A549 (cell line): ENCODE measurements at regions not wholly inside any gene's neighbourhood (a gene's known extent, or its start where the extent isn't known, plus 50 kb on each side); places are given as distances from the start of the nearest gene placed in this dataset.

ENCODE experiments used
- ATAC-seq, 2 experiments: fragments of 200-7000 bp in 1 of 2; fragments of >200 bp in 1 of 2; cut with Nextera tagmentation in 1 of 2; cut with Tn5 transposase in 1 of 2; 3 replicates each; pipeline versions ENCODE4 v1.8.0 to v1.9.1; 2018 to 2020; ENCODE audit warnings: mild to moderate bottlenecking in 1 of 2, moderate library complexity in 1 of 2
- CTCF ChIA-PET: fragments of 300-600 bp; sonication (Branson Sonifier 250); formaldehyde crosslinking; extraction: SDS; loops from one replicate; lab custom pipeline; 2021; ENCODE audit warnings: antibody characterized with exemption, inconsistent platforms; lab: Yijun Ruan, JAX
- POLR2A ChIA-PET: fragments of 350-600 bp; formaldehyde crosslinking; extraction: SDS; loops from one replicate; lab custom pipeline; 2021; ENCODE audit warnings: antibody characterized with exemption, inconsistent platforms; lab: Yijun Ruan, JAX
- DNase-seq, 2 experiments: peaks; one replicate each; pipeline versions ENCODE4 v3.0.0 to v3.0.0-alpha.2; 2011 to 2016; ENCODE audit warnings: low read depth in 1 of 2, low spot score in 1 of 2
- FAIRE-seq: peaks from 2 replicates; lab custom pipeline; 2011; peaks lifted over from hg19 to GRCh38; lab: Jason Lieb, UNC
- H3K27ac ChIP-seq, 2 experiments: fragments of >200 bp; sonication (Bioruptor Twin); formaldehyde crosslinking; 3 replicates each; pipeline ENCODE4 v1.5.1; 2016 to 2017
- H3K4me1 ChIP-seq: fragments of >200 bp; sonication (Bioruptor Twin); formaldehyde crosslinking; 3 replicates; pipeline ENCODE4 v1.6.1; 2016
- H3K4me2 ChIP-seq: fragments of >200 bp; sonication (Bioruptor Twin); formaldehyde crosslinking; 3 replicates; pipeline ENCODE4 v1.6.1; 2016
- H3K4me3 ChIP-seq: fragments of >200 bp; sonication (Bioruptor Twin); formaldehyde crosslinking; 3 replicates; pipeline ENCODE4 v1.5.1; 2016
- H3K9me3 ChIP-seq: fragments of >200 bp; sonication (Bioruptor Twin); formaldehyde crosslinking; 3 replicates; pipeline ENCODE4 v1.6.1; 2016
- BCL3 ChIP-seq: fragments of >200 bp; sonication (Bioruptor Twin); formaldehyde crosslinking; IDR thresholded peaks from 3 replicates; pipeline ENCODE4 v1.6.1; 2016
- BHLHE40 ChIP-seq: IDR thresholded peaks from 2 replicates; pipeline ENCODE4 v1.6.1; 2012; ENCODE audit warnings: low read depth, low read length, inconsistent platforms
- CBX2 ChIP-seq: fragments of 200-600 bp; sonication (generic); IDR thresholded peaks from 2 replicates; pipeline ENCODE4 v1.6.1; 2016; ENCODE audit warnings: low read depth, mild to moderate bottlenecking, borderline replicate concordance
- CBX8 ChIP-seq: fragments of 200-600 bp; sonication (generic); IDR thresholded peaks from 2 replicates; pipeline ENCODE4 v1.6.1; 2016
- CEBPB ChIP-seq, 2 experiments: fragments of >200 bp in 1 of 2; sonication (Bioruptor Twin) in 1 of 2; formaldehyde crosslinking in 1 of 2; IDR thresholded peaks; 2 replicates each; pipeline ENCODE4 v1.6.1; 2012 to 2016
- EHF ChIP-seq: fragments of 250-450 bp; sonication (Bioruptor Pico); IDR thresholded peaks from 2 replicates; pipeline ENCODE4 v1.5.0; 2020; ENCODE audit warnings: mild to moderate bottlenecking
- EP300 ChIP-seq, 2 experiments: fragments of >200 bp; sonication (Bioruptor Twin); formaldehyde crosslinking; IDR thresholded peaks; 2 replicates in 1 of 2; 3 replicates in 1 of 2; pipeline ENCODE4 v1.6.1; 2016 to 2017
- FOSL2 ChIP-seq, 2 experiments: fragments of 450-650 bp in 1 of 2; fragments of >200 bp in 1 of 2; sonication (Bioruptor Twin) in 1 of 2; formaldehyde crosslinking; IDR thresholded peaks; 2 replicates each; pipeline versions ENCODE4 v1.5.0 to v1.6.1; 2016 to 2020; ENCODE audit warnings: mild to moderate bottlenecking in 1 of 2, moderate library complexity in 1 of 2
- HDAC2 ChIP-seq: fragments of 200-600 bp; sonication (generic); IDR thresholded peaks from 2 replicates; pipeline ENCODE4 v1.6.1; 2016
- HEYL ChIP-seq: fragments of 250-450 bp; sonication (Bioruptor Pico); IDR thresholded peaks from 2 replicates; pipeline ENCODE4 v1.8.0; 2021; ENCODE audit warnings: mild to moderate bottlenecking, moderate library complexity
- HMGXB4 ChIP-seq: fragments of 250-450 bp; sonication (Bioruptor Pico); IDR thresholded peaks from 2 replicates; pipeline ENCODE4 v1.5.0; 2021; ENCODE audit warnings: mild to moderate bottlenecking, moderate library complexity, borderline replicate concordance
- HOXB5 ChIP-seq: fragments of 250-450 bp; sonication (Bioruptor Pico); IDR thresholded peaks from 2 replicates; pipeline ENCODE4 v1.5.0; 2020; ENCODE audit warnings: mild to moderate bottlenecking, moderate library complexity
- KDM1A ChIP-seq: fragments of 200-600 bp; sonication (generic); IDR thresholded peaks from 2 replicates; pipeline ENCODE4 v1.6.1; 2016; ENCODE audit warnings: low read depth, mild to moderate bottlenecking
- MYC ChIP-seq: IDR thresholded peaks from 2 replicates; pipeline ENCODE4 v1.6.1; 2012; ENCODE audit warnings: mild to moderate bottlenecking, inconsistent platforms, low read length, improper control_type of control experiment, borderline replicate concordance
- NFE2L2 ChIP-seq: fragments of 150-350 bp; conservative IDR thresholded peaks from 2 replicates; pipeline ENCODE4 v1.6.1; 2014; ENCODE audit warnings: low read length
- PBX3 ChIP-seq: IDR thresholded peaks from 2 replicates; pipeline ENCODE4 v1.6.1; 2012
- PHF8 ChIP-seq: fragments of 200-600 bp; sonication (generic); IDR thresholded peaks from 2 replicates; pipeline ENCODE4 v1.6.1; 2016; ENCODE audit warnings: low read depth, mild to moderate bottlenecking, antibody characterized with exemption, moderate library complexity, borderline replicate concordance
- RAD21 ChIP-seq, 2 experiments: fragments of >200 bp in 1 of 2; sonication (Bioruptor Twin) in 1 of 2; formaldehyde crosslinking in 1 of 2; IDR thresholded peaks in 1 of 2; conservative IDR thresholded peaks in 1 of 2; 2 replicates in 1 of 2; 3 replicates in 1 of 2; pipeline ENCODE4 v1.6.1; 2012 to 2018; ENCODE audit warnings: inconsistent platforms in 1 of 2
- RARB ChIP-seq: fragments of 250-450 bp; sonication (Bioruptor Pico); IDR thresholded peaks from 2 replicates; pipeline ENCODE4 v1.8.0; 2021; ENCODE audit warnings: mild to moderate bottlenecking, moderate library complexity
- RCOR1 ChIP-seq: fragments of 150-350 bp; IDR thresholded peaks from 2 replicates; pipeline ENCODE4 v1.6.1; 2014; ENCODE audit warnings: antibody characterized with exemption, low read length, low read depth
- RFX5 ChIP-seq: fragments of 450-650 bp; IDR thresholded peaks from 2 replicates; pipeline ENCODE4 v1.7.1; 2014; ENCODE audit warnings: antibody characterized with exemption, mild to moderate bottlenecking, moderate library complexity
- SMC3 ChIP-seq: fragments of >200 bp; sonication (Bioruptor Twin); formaldehyde crosslinking; IDR thresholded peaks from 3 replicates; pipeline ENCODE4 v1.6.1; 2018; ENCODE audit warnings: inconsistent platforms
- SREBF2 ChIP-seq: fragments of 450-650 bp; IDR thresholded peaks from 2 replicates; pipeline ENCODE4 v1.6.1; 2014; ENCODE audit warnings: mild to moderate bottlenecking, moderate library complexity
- TFCP2L1 ChIP-seq: fragments of 250-450 bp; sonication (Bioruptor Pico); IDR thresholded peaks from 2 replicates; pipeline ENCODE4 v1.5.0; 2021; ENCODE audit warnings: mild to moderate bottlenecking
- TP53 ChIP-seq: fragments of 250-450 bp; sonication (Bioruptor Pico); IDR thresholded peaks from 2 replicates; pipeline ENCODE4 v1.5.0; 2021; ENCODE audit warnings: mild to moderate bottlenecking, moderate library complexity
- ZNF302 ChIP-seq: fragments of 250-450 bp; sonication (Bioruptor Pico); IDR thresholded peaks from 2 replicates; pipeline ENCODE4 v1.9.0; 2021; ENCODE audit warnings: inconsistent platforms, mild to moderate bottlenecking, moderate library complexity
- WGBS: methylation state at CpG from one replicate; pipeline ENCODE4 v1.1.6; 2017; ENCODE audit errors: missing lambda C conversion rate; 5-methylcytosine and 5-hydroxymethylcytosine counted together

GRCh38 chr3:96354106-96354505 is 460.3 kb upstream of the EPHA6 start:
- ChIA-PET CTCF (no interaction called here), POLR2A (no interaction called here)
- WGBS: 18% methylated on average over 2 of the region's 2 CpGs
- no peak for TF ChIP-seq HEYL (CRISPR knock-in tag)
- TF ChIP-seq HOXB5 (CRISPR knock-in tag): no peak
- TF ChIP-seq FOSL2 (IDR thresholded peaks at IDR 0.05): no peak
- TF ChIP-seq FOSL2 (CRISPR knock-in tag; IDR thresholded peaks at IDR 0.05): no peak
- TF ChIP-seq CEBPB (IDR thresholded peaks at IDR 0.05): no peak
- no peak for TF ChIP-seq BHLHE40
- TF ChIP-seq EHF (CRISPR knock-in tag): no peak
- no peak for TF ChIP-seq HDAC2
- TF ChIP-seq TFCP2L1: no peak
- no peak for TF ChIP-seq BCL3
- no peak for TF ChIP-seq RCOR1
- TF ChIP-seq RFX5: no peak
- no peak overlapping the region for H3K27ac ChIP-seq
- no peaks in the 10 kb centered on the region for H3K4me1 ChIP-seq
- no peak for DNase-seq
- H3K4me2 ChIP-seq: no peak overlapping the region
- no peak overlapping the region for H3K4me3 ChIP-seq
- no peak for ATAC-seq
- H3K9me3 ChIP-seq: no peaks in the 10 kb centered on the region
- no peak for FAIRE-seq

GRCh38 chr3:96354742-96355141 is 459.7 kb upstream of the EPHA6 start:
- TF ChIP-seq ZNF302 (no peak), HMGXB4 (CRISPR knock-in tag) (no peak), NFE2L2 (no peak), CBX8 (no peak), TP53 (CRISPR knock-in tag) (no peak), HDAC2 (no peak), RCOR1 (no peak), SREBF2 (no peak), PHF8 (no peak), KDM1A (no peak), FOSL2 (IDR thresholded peaks at IDR 0.05) (no peak), FOSL2 (CRISPR knock-in tag; IDR thresholded peaks at IDR 0.05) (no peak), PBX3 (no peak), EP300 (IDR thresholded peaks at IDR 0.05) (no peak), RARB (no peak), SMC3 (no peak), MYC (no peak), TFCP2L1 (no peak)
- no peaks in the 10 kb centered on the region for H3K9me3 ChIP-seq
- ChIA-PET CTCF (no interaction called here), POLR2A (no interaction called here)
- H3K4me2 ChIP-seq: no peak overlapping the region
- no peak for FAIRE-seq
- H3K4me3 ChIP-seq: no peak overlapping the region
- DNase-seq: no peak
- no peak for ATAC-seq
- no peaks in the 10 kb centered on the region for H3K4me1 ChIP-seq
- no peak overlapping the region for H3K27ac ChIP-seq

- no peaks in the 10 kb centered on the region for H3K4me1 ChIP-seq
- ChIA-PET CTCF (no interaction called here), POLR2A (no interaction called here)
- no peak for FAIRE-seq
- H3K4me3 ChIP-seq: no peak overlapping the region
- H3K4me2 ChIP-seq: no peak overlapping the region
- no peaks in the 10 kb centered on the region for H3K9me3 ChIP-seq
- ATAC-seq: no peak
- no peak for TF ChIP-seq CBX2
- TF ChIP-seq MYC: no peak
- TF ChIP-seq PHF8: no peak
- no peak for TF ChIP-seq RAD21 (conservative IDR thresholded peaks at IDR 0.05 in 1 of 2, IDR thresholded peaks at IDR 0.05 in 1 of 2)
- DNase-seq: no peak
- WGBS: 8% methylated on average over 1 of the region's 1 CpG
- no peak overlapping the region for H3K27ac ChIP-seq
These were observed 453.2 kb upstream of the EPHA6 start for GRCh38 chr3:96361241-96361640.
